ENCODE measurements at regions not wholly inside any gene's neighbourhood (a gene's known extent, or its start where the extent isn't known, plus 50 kb on each side); places are given as distances from the start of the nearest gene placed in this dataset.

- DNase-seq (ENCODE audit: low spot score): no peak
- WGBS: 84% methylated on average over 3 of the region's 3 CpGs
- no peak for TF ChIP-seq GABPA (IDR thresholded peaks at IDR 0.05 in 1 of 2, conservative IDR thresholded peaks at IDR 0.05 in 1 of 2)
- TF ChIP-seq SP1 (IDR thresholded peaks at IDR 0.05): no peak
- TF ChIP-seq MAX (IDR thresholded peaks at IDR 0.05): no peak
- TF ChIP-seq RAD21 (IDR thresholded peaks at IDR 0.05): no peak
- TF ChIP-seq JUND (IDR thresholded peaks at IDR 0.05): no peak
Observed at GRCh38 chrX:150199803-150200202, 163.3 kb upstream of the MAMLD1 start.

GRCh38 chrX:150200361-150200760 lies 162.8 kb upstream of the MAMLD1 start:
- H3K36me3 ChIP-seq (ENCODE audit: control insufficient read depth in 4 of 4, insufficient read depth in 3 of 4, low read depth in 1 of 4, low read length in 3 of 4): no peaks in the 10 kb centered on the region
- TF ChIP-seq EGR1 (IDR thresholded peaks at IDR 0.05; ENCODE audit: low read depth in 2 of 2) (no peak), JUND (IDR thresholded peaks at IDR 0.05) (no peak), GABPA (IDR thresholded peaks at IDR 0.05 in 1 of 2, conservative IDR thresholded peaks at IDR 0.05 in 1 of 2) (no peak), HNF4G (IDR thresholded peaks at IDR 0.05) (no peak), ATF3 (IDR thresholded peaks at IDR 0.05) (no peak), RAD21 (IDR thresholded peaks at IDR 0.05) (no peak), FOXA1 (IDR thresholded peaks at IDR 0.05) (no peak), YY1 (IDR thresholded peaks at IDR 0.05) (no peak), CTCF (IDR thresholded peaks at IDR 0.05; ENCODE audit: low read depth, low read length, missing input control) (no peak), RXRA (IDR thresholded peaks at IDR 0.05) (no peak), REST (IDR thresholded peaks at IDR 0.05) (no peak)
- 100% methylated on average over 2 of the region's 2 CpGs for WGBS
- H3K27me3 ChIP-seq (ENCODE audit: control insufficient read depth in 4 of 4, insufficient read depth in 4 of 4, low read length in 3 of 4): no peaks in the 10 kb centered on the region
- peaks cover 0 to 3% (median 1%) of the 10 kb centered on the region in 4 donors for H3K4me1 ChIP-seq (ENCODE audit: control insufficient read depth in 4 of 4, insufficient read depth in 4 of 4, low read length in 3 of 4)
- no peak overlapping the region for H3K27ac ChIP-seq (ENCODE audit: low read depth in 1 of 2, low read length in 2 of 2)
- no peak overlapping the region for H3K9ac ChIP-seq (ENCODE audit: low read depth in 1 of 2, low read length in 2 of 2)
- DNase-seq (ENCODE audit: low spot score): no peak
- no peak overlapping the region for H3K4me3 ChIP-seq (ENCODE audit: low read depth in 1 of 3, low read length in 3 of 3)
- no peaks in the 10 kb centered on the region for H3K9me3 ChIP-seq (ENCODE audit: control insufficient read depth in 4 of 4, low read length in 3 of 4)

More at GRCh38 chrX:150199803-150200202, 163.3 kb upstream of the MAMLD1 start:
- Histone ChIP-seq H3K27ac (ENCODE audit: low read depth in 1 of 2, low read length in 2 of 2) (no peak overlapping the region), H3K9me3 (ENCODE audit: control insufficient read depth in 4 of 4, low read length in 3 of 4) (no peaks in the 10 kb centered on the region), H3K4me3 (ENCODE audit: low read depth in 1 of 3, low read length in 3 of 3) (no peak overlapping the region), H3K27me3 (ENCODE audit: control insufficient read depth in 4 of 4, insufficient read depth in 4 of 4, low read length in 3 of 4) (no peaks in the 10 kb centered on the region), H3K4me1 (ENCODE audit: control insufficient read depth in 4 of 4, insufficient read depth in 4 of 4, low read length in 3 of 4) (peaks cover 0 to under 1% (median 0%) of the 10 kb centered on the region in 4 donors), H3K36me3 (ENCODE audit: control insufficient read depth in 4 of 4, insufficient read depth in 3 of 4, low read depth in 1 of 4, low read length in 3 of 4) (no peaks in the 10 kb centered on the region), H3K9ac (ENCODE audit: low read depth in 1 of 2, low read length in 2 of 2) (no peak overlapping the region)
